Stimulated activated CD4-positive, alpha-beta T cell treated with anti-CD3 and anti-CD28 coated beads, Interleukin-15, amount 100 ng/mL, for 48 hours (primary cell): ENCODE measurements at regions not wholly inside any gene's neighbourhood (a gene's known extent, or its start where the extent isn't known, plus 50 kb on each side); places are given as distances from the start of the nearest gene placed in this dataset.
A peak's percentile ranks its signal among the peaks of the same experiment; 100 is the strongest.

Experiments used
- DNase-seq, 2 donors: peaks; one replicate each; pipeline ENCODE4 v3.0.0-alpha.2; 2020; ENCODE audit warnings: low read depth in 2 of 2

GRCh38 chr1:55690366-55690765 lies 475.2 kb upstream of the USP24 start:
- no peak for DNase-seq

- no peak for DNase-seq
Measured at GRCh38 chr1:55689800-55690199, 474.6 kb upstream of the USP24 start.

DNA sequence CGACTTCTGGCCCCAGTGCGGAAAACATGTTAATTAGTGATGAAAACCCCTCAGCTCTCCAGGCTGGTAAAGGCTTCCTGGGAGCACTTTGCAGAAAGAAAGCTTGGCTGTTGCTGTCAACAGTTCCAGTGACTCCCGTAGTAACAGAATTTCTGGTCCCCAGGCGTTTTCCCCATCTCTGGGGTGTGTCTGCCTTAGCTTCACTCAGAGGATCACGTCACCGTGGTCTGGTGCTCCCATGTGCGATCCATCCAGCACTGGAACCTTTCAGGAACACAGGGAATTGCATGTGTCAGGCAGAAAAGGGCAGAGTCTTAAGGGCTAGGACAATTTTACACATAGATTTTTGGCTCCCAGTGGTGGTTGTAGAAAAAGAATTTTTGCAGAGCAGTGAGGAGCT lies 470.4 kb upstream of the USP24 start:
- no peak for DNase-seq

DNA sequence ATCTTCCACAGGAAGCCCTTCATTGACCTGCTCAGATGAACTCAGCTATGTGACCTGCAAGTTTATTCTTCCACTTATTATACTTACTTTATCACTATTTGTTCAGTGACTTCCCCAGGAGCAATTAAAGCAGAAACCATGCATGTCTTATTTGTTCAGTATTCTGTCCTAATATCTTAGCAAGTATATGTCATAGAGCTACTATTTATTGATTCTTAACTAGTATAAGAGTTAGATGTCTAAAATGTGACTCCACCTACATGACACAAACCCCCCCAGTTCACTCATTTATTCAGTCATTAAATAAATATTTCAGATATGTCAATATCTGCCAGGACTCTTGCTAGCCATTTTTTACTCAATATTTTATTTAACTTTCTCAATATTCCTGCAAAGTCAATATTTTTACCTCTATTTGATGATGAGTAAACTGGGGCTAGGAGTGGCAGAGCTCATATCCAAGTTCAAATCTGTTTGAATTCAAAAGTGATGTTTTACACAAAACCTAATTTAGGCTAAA lies 469.0 kb upstream of the USP24 start:
- DNase-seq = no peak

- no peak for DNase-seq
Measured at GRCh38 chr1:55682198-55682597, 467.0 kb upstream of the USP24 start.

DNA sequence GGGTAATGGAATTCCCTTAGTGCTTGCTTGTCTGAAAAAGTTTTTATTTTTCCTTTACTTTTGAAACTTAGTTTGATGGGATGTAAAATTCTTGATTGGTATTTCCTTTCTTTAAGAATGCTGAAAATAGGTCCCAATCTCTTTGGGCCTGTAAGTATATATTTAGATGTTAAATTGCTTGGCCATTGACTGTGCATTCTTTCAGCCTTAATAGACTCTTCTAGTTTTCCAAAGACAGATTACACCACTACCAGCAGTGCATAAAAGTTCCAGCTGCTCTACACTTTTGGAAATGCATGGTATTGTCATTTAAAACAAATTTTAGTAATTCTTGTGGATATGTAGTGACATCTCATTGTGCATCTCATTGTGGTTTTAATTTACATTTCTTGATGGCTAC lies 464.8 kb upstream of the USP24 start:
- no peak for DNase-seq

DNA sequence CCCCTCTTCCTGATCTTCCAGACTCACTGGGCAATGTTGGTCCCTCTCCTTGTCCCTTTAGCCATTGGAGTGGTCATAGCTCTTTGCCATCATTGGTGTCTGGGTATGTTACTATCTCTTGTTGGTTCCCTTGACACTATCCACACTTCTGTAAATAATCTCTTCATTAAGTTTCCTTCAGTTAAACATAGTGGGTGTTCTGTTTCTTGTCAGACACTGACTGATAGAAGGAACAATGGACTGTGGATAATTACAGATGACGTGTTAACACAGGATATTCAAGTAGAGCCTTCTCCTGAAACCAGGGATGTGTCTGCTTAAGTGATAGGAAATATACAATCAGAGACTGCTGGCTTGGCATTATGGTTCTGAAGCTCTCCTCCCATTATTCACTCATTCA lies 458.3 kb upstream of the USP24 start:
- DNase-seq = no peak

DNA sequence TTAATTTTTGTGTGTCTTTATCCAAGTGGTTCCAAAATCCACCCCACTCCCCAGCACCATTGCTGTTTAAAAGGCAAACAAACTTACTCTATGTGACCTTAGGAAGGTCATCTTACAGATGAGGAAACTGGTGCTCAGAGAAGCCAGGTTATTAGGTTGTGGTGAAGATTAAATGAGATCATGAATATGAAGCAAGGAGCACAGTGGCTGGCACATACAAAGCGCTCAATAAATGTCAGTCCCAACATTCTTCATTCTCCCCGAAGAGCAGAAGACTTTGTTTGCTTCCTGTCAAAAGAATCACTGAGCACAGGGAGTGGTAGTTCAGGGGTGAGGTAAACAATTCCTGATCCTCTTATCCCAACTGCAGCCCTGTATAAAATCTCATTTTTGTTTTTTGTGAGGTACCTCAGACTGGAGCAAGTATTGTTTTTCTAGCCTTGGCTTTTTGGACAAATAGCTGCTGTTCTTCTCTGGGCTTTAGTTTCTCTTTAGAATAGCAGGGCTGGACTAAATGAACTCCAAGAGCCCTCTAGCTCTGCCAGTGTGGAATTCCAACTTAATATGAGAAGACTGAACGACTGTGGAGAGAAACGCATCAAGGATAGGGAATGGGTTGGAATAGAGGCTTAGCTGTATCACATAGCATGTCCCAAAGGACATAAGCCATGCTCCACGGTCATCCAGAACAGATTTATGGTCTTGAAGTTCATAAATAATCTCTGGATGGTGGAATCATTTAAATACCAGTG lies 455.3 kb upstream of the USP24 start:
- DNase-seq = no peak

GRCh38 chr1:55669293-55669692 lies 454.1 kb upstream of the USP24 start:
- no peak for DNase-seq

- no peak for DNase-seq
Measured at GRCh38 chr1:55662875-55663274, 447.7 kb upstream of the USP24 start.

- DNase-seq = no peak
Measured at GRCh38 chr1:55658917-55659316, 443.8 kb upstream of the USP24 start.

- no peak for DNase-seq
Measured at GRCh38 chr1:55654750-55655149, 439.6 kb upstream of the USP24 start.

DNA sequence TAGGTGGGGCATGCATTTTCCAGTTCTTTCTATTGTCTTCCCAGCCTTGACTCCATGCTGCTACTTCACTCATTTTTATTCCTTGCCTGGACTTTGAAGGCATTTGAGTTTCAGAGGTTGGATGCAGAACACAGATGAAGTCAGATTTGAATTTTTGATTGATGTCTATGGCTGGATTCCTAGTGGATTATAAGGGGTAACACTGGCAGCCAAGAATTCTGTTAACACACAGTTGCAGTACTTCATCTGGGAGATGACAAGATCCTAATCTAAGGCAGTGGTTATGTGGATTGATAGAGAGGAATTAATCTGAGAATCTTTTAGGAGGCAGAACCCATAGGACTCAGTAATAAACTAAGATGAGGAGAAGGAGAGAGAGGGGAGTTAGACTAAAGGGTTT lies 439.0 kb upstream of the USP24 start:
- DNase-seq = no peak

DNA sequence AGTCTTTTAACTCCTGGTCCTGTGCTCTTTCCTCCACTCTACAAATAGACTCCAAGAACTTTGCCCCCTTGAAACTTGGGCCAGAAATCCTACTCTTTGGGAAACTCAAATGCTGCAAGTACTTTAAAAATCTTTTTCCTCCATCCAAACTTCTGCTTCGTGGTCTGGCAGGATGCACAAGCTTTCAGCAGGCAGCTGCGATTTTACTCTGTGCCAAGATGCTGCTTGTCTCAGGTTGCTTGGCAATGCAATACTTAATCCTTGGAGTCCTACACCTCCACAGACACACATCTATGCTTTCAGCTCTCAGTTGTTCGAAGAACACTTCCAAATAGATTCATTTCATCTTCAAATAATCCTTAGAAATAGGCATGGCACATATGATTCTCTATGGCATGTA lies 435.3 kb upstream of the USP24 start:
- no peak for DNase-seq

DNA sequence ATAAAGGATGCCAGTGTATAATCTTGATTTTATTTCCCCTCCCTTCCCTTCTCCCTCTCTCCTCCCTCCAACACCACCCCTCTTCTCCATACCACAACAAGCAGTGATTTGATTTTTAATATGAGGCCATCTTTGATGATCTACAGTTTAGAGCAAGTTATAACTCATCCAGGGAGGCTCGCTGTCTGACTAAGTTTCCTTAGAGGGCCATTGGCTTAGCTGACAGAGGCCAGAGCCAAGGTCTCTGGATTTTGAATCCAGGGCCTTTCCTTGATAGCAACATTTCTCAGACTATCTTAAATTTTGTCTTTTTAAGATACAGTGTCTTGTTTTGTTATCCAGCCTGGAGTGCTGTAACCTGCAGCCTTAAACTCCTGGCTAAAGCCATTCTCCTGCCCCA lies 431.0 kb upstream of the USP24 start:
- DNase-seq = no peak

- DNase-seq = no peak
Measured at GRCh38 chr1:55645270-55645669, 430.1 kb upstream of the USP24 start.

DNA sequence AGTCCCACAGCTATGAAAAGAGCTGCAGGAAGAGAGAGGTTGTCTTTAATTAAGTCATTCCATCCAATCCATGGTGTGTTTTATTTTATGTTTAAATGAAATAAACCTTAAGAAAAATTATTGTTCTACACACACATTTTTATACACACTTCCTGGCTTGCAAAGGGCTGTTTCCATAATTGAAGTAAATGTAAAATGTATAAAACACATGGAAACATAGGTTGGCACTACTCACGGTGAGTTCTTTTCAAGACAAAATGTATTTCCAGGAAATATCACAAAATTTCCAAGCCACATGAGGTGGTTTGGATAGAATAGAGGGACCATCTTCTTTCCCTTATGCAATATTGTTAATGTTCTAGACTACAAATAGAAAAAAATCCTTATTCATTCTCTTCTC lies 426.8 kb upstream of the USP24 start:
- DNase-seq = no peak

DNA sequence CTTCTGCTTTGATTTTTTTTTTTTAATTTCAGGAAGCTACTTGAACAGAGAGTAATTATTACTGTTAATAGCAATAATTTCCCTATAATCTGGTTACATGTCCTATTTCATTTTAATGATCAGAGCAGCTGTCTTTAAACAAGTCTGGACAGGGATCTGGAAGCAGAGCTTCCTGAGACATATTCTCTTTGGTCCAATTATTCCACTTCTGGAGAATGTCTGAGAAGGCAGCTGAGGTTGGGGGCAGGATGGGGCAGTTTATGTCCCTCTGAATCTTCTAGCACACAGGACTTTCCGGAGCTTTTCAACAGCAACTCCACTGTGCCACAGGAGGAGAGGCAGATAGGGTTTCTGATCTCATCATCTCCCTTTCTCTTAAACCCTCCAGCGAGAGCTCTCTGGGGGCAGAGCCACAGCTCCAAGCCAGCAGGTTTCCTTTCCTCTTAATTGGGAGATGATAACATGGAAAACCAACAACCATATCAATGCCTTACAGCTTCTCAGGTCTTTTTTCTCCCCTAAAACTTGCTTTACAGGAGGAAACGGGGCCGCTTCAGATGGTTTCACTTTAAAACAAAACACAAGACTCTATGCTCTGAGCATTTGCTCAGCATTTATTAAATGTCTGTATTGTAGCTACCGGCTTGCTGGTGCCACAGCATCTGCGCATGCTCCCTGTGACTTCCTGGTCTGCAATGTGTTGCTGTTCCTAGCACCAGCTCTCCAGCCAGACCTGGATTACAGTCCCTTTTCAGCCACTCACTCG lies 425.7 kb upstream of the USP24 start:
- peak; percentile 0 to 4 for DNase-seq

GRCh38 chr1:55639526-55639925 lies 424.4 kb upstream of the USP24 start:
- no peak for DNase-seq

DNA sequence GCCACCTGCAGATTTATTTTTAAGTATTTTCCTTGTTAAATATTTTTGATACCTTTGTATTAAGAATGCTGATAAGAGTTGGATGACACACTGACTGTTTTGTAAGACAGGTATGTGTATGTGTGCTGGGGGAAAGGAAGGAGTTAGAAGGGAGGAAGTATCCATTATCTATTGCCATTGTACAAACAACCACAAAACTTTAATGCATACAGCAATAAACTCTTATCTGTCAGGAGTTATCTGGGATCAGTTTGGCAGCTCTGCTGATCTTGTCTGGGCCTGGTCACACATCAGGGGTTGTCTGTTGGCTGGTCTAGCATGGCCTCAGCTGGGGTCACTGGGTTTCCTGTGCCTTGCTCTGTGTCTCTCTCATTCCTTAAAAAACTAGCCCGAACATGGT lies 423.9 kb upstream of the USP24 start:
- DNase-seq = no peak

GRCh38 chr1:55636696-55637095 lies 421.5 kb upstream of the USP24 start:
- no peak for DNase-seq

DNA sequence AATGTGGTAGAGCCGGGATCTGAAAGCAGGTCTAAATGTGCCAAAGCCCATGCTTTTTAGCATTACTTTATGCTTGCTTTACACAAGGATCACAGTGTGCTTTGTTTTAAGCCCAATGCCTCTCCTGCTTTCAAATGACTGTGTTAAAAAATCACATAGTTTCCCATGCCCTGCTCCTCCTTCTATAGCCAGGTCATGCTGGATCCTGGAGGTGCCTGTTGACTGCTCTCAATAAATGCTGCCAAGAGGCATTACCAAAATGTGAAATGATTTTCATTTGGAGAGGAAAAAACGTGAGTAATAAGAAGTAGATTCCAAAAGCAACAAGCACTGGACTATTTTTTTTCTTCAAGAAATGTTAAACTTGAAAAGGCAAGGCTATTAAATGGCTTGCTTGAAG lies 420.7 kb upstream of the USP24 start:
- no peak for DNase-seq

- no peak for DNase-seq
Measured at GRCh38 chr1:55634516-55634915, 419.4 kb upstream of the USP24 start.
